Endodermal cell (in vitro differentiated cells): ENCODE measurements at regions not wholly inside any gene's neighbourhood (a gene's known extent, or its start where the extent isn't known, plus 50 kb on each side); places are given as distances from the start of the nearest gene placed in this dataset.

Experiments
- DNase-seq: peaks from one replicate; pipeline ENCODE4 v3.0.0-alpha.2; 2017
- H3K27ac ChIP-seq: 2 replicates; pipeline ENCODE4 v1.5.1; 2013; ENCODE audit warnings: mild to moderate bottlenecking, low read depth, low read length, moderate library complexity
- H3K27me3 ChIP-seq: 2 replicates; pipeline ENCODE4 v1.6.1; 2013; ENCODE audit warnings: mild to moderate bottlenecking, low read length, moderate library complexity; ENCODE audit not compliant: insufficient read depth, control insufficient read depth, poor library complexity, severe bottlenecking
- H3K36me3 ChIP-seq: 2 replicates; pipeline ENCODE4 v1.7.0; 2013; ENCODE audit warnings: mild to moderate bottlenecking, low read length, moderate library complexity; ENCODE audit not compliant: control insufficient read depth, insufficient read depth
- H3K4me1 ChIP-seq: one replicate; pipeline ENCODE4 v1.7.0; 2013; ENCODE audit warnings: low read length; ENCODE audit not compliant: control insufficient read depth, insufficient read depth
- H3K4me3 ChIP-seq: 2 replicates; pipeline ENCODE4 v1.5.1; 2013; ENCODE audit warnings: mild to moderate bottlenecking, low read length, moderate library complexity
- H3K9ac ChIP-seq: 2 replicates; pipeline ENCODE4 v1.6.1; 2013; ENCODE audit warnings: mild to moderate bottlenecking, low read length, moderate library complexity; ENCODE audit not compliant: poor library complexity, severe bottlenecking; ENCODE audit errors: extremely low read depth
- H3K9me3 ChIP-seq: 2 replicates; pipeline ENCODE4 v1.6.1; 2013; ENCODE audit warnings: mild to moderate bottlenecking, low read length, moderate library complexity; ENCODE audit not compliant: control insufficient read depth
- H3K27ac Mint-ChIP-seq: 2 replicates; pipeline ENCODE4 v1.8.0; 2020; ENCODE audit warnings: mixed read lengths
- H3K27me3 Mint-ChIP-seq: 2 replicates; pipeline ENCODE4 v1.8.0; 2021; ENCODE audit warnings: mild to moderate bottlenecking, mixed read lengths; ENCODE audit not compliant: insufficient read depth
- H3K36me3 Mint-ChIP-seq: 2 replicates; pipeline ENCODE4 v1.8.0; 2020; ENCODE audit warnings: low read depth, mixed read lengths
- H3K4me1 Mint-ChIP-seq: 2 replicates; pipeline ENCODE4 v1.8.0; 2020; ENCODE audit warnings: mixed read lengths
- H3K4me3 Mint-ChIP-seq: 2 replicates; pipeline ENCODE4 v1.8.0; 2020; ENCODE audit warnings: mild to moderate bottlenecking, moderate library complexity, mixed read lengths
- H3K9me3 Mint-ChIP-seq: 2 replicates; pipeline ENCODE4 v1.8.0; 2020; ENCODE audit warnings: mild to moderate bottlenecking, mixed read lengths
- CTCF ChIP-seq: fragments of 200-600 bp; sonication (generic); conservative IDR thresholded peaks from 2 replicates; pipeline ENCODE4 v1.5.0; 2021; ENCODE audit warnings: antibody characterized with exemption, mild to moderate bottlenecking
- whole genome bisulfite sequencing, 2 experiments: methylation state at CpG; one replicate each; pipeline versions ENCODE4 v1.1.5 to v1.1.7; 2013; ENCODE audit warnings: missing lambda C conversion rate in 2 of 2, mixed read lengths in 1 of 2; ENCODE audit not compliant: insufficient coverage in 1 of 2, insufficient read length in 1 of 2; 5-methylcytosine and 5-hydroxymethylcytosine counted together

- Mint-ChIP-seq H3K9me3 (peaks cover 48% of the 10 kb centered on the region), H3K4me1 (no peaks in the 10 kb centered on the region), H3K27ac (no peak overlapping the region), H3K27me3 (no peaks in the 10 kb centered on the region), H3K36me3 (no peaks in the 10 kb centered on the region), H3K4me3 (no peak overlapping the region)
- no peaks in the 10 kb centered on the region for H3K4me1 ChIP-seq
- no peak overlapping the region for H3K4me3 ChIP-seq
- no peak overlapping the region for H3K9ac ChIP-seq
- no peak overlapping the region for H3K27ac ChIP-seq
- TF ChIP-seq CTCF, result no peak
- peaks cover 10% of the 10 kb centered on the region for H3K9me3 ChIP-seq
- WGBS, 2 experiments, result 67 to 68% methylated on average over 1 to 2 of the region's 2 CpGs
- no peak for DNase-seq
- no peaks in the 10 kb centered on the region for H3K27me3 ChIP-seq
- no peaks in the 10 kb centered on the region for H3K36me3 ChIP-seq
These were observed 1646.5 kb downstream of the MRPL39 start for GRCh38 chr21:23960769-23961168.

- H3K4me1 Mint-ChIP-seq, result no peaks in the 10 kb centered on the region
- no peaks in the 10 kb centered on the region for H3K36me3 Mint-ChIP-seq
- no peaks in the 10 kb centered on the region for H3K27me3 Mint-ChIP-seq
- H3K4me1 ChIP-seq, result no peaks in the 10 kb centered on the region
- DNase-seq, result no peak
- no peaks in the 10 kb centered on the region for H3K36me3 ChIP-seq
- no peak overlapping the region for H3K9ac ChIP-seq
- H3K27ac Mint-ChIP-seq, result no peak overlapping the region
- H3K9me3 ChIP-seq, result peaks cover 14% of the 10 kb centered on the region
- H3K4me3 Mint-ChIP-seq, result no peak overlapping the region
- 84 to 94% methylated on average over 5 of the region's 5 CpGs for WGBS, 2 experiments
- peaks cover 46% of the 10 kb centered on the region for H3K9me3 Mint-ChIP-seq
- H3K27me3 ChIP-seq, result no peaks in the 10 kb centered on the region
- H3K27ac ChIP-seq, result no peak overlapping the region
- no peak overlapping the region for H3K4me3 ChIP-seq
- no peak for TF ChIP-seq CTCF
These were observed 1652.0 kb downstream of the MRPL39 start for GRCh38 chr21:23955135-23955843.

DNA sequence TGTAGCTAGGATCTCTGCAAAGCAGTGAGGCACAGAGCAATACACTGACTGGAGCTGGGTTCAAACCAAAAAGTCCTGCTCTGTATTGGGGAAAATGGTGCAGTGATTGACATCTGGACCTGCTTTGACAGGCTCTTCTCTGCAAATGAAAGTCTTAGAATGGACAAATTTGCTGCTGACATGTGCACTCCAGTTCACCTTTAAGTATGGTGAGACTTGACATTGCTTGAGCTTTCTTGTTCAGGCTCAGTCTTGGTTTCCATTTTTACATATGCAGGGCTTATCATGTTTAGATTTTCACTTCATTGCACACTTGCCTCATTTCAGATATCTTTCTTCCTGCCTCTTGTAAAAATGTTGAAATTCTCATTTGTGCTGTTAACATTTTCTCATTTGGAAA is 1655.0 kb downstream of the MRPL39 start:
- no peak overlapping the region for H3K4me3 Mint-ChIP-seq
- Histone ChIP-seq H3K9me3 (peaks cover 23% of the 10 kb centered on the region), H3K9ac (no peak overlapping the region), H3K27ac (no peak overlapping the region), H3K36me3 (no peaks in the 10 kb centered on the region), H3K27me3 (no peaks in the 10 kb centered on the region), H3K4me3 (no peak overlapping the region), H3K4me1 (no peaks in the 10 kb centered on the region)
- H3K27me3 Mint-ChIP-seq, result no peaks in the 10 kb centered on the region
- H3K4me1 Mint-ChIP-seq, result no peaks in the 10 kb centered on the region
- no peak overlapping the region for H3K27ac Mint-ChIP-seq
- no peaks in the 10 kb centered on the region for H3K36me3 Mint-ChIP-seq
- no peak for DNase-seq
- H3K9me3 Mint-ChIP-seq, result peaks cover 54% of the 10 kb centered on the region
- no peak for TF ChIP-seq CTCF
